Activated naive CD8-positive, alpha-beta T cell (primary cell): ENCODE measurements at regions not wholly inside any gene's neighbourhood (a gene's known extent, or its start where the extent isn't known, plus 50 kb on each side); places are given as distances from the start of the nearest gene placed in this dataset.
"Not testable (repeated sequence)": the region's sequence is repeated elsewhere in the genome, so short reads cannot be mapped to it uniquely, and the experiment has no call there.

Experiments
- H3K27ac Mint-ChIP-seq: one replicate; pipeline ENCODE4 v1.8.0; 2021; ENCODE audit warnings: mixed read lengths
- H3K27me3 Mint-ChIP-seq: one replicate; pipeline ENCODE4 v1.8.0; 2021; ENCODE audit warnings: mixed read lengths
- H3K36me3 Mint-ChIP-seq: one replicate; pipeline ENCODE4 v1.8.0; 2021; ENCODE audit warnings: mixed read lengths
- H3K4me1 Mint-ChIP-seq: one replicate; pipeline ENCODE4 v1.8.0; 2021; ENCODE audit warnings: low read depth, mixed read lengths
- H3K4me3 Mint-ChIP-seq: one replicate; pipeline ENCODE4 v1.8.0; 2021; ENCODE audit warnings: mild to moderate bottlenecking, mixed read lengths
- H3K9me3 Mint-ChIP-seq: one replicate; pipeline ENCODE4 v1.8.0; 2021; ENCODE audit warnings: low read depth, mixed read lengths

- Mint-ChIP-seq H3K36me3 (no peaks in the 10 kb centered on the region), H3K9me3 (peaks cover 3% of the 10 kb centered on the region), H3K4me3 (no peak overlapping the region), H3K27ac (no peak overlapping the region), H3K27me3 (peaks cover 21% of the 10 kb centered on the region), H3K4me1 (peaks cover 4% of the 10 kb centered on the region)
Measured at GRCh38 chr17:79560527-79560926, 50.3 kb downstream of the RBFOX3 start.

GRCh38 chr17:79559111-79559887, 51.6 kb downstream of the RBFOX3 start:
- Mint-ChIP-seq H3K27me3 (peaks cover 22% of the 10 kb centered on the region), H3K36me3 (no peaks in the 10 kb centered on the region), H3K27ac (no peak overlapping the region), H3K9me3 (peaks cover 4% of the 10 kb centered on the region), H3K4me1 (peaks cover 4% of the 10 kb centered on the region), H3K4me3 (no peak overlapping the region)

GRCh38 chr17:79558091-79558900, 52.6 kb downstream of the RBFOX3 start:
- Mint-ChIP-seq H3K36me3 (no peaks in the 10 kb centered on the region), H3K27ac (no peak overlapping the region), H3K4me3 (no peak overlapping the region), H3K4me1 (peaks cover 4% of the 10 kb centered on the region), H3K27me3 (peaks cover 22% of the 10 kb centered on the region), H3K9me3 (peaks cover 4% of the 10 kb centered on the region)

- Mint-ChIP-seq H3K4me1 (peaks cover 4% of the 10 kb centered on the region), H3K9me3 (peaks cover 4% of the 10 kb centered on the region), H3K36me3 (no peaks in the 10 kb centered on the region), H3K27ac (no peak overlapping the region), H3K27me3 (peaks cover 22% of the 10 kb centered on the region), H3K4me3 (no peak overlapping the region)
Measured at GRCh38 chr17:79557276-79558090, 53.4 kb downstream of the RBFOX3 start.

- Mint-ChIP-seq H3K9me3 (peaks cover 4% of the 10 kb centered on the region), H3K27me3 (peaks cover 22% of the 10 kb centered on the region), H3K4me1 (peaks cover 4% of the 10 kb centered on the region), H3K4me3 (no peak overlapping the region), H3K36me3 (no peaks in the 10 kb centered on the region), H3K27ac (no peak overlapping the region)
Measured at GRCh38 chr17:79556271-79556670, 54.6 kb downstream of the RBFOX3 start.

- peaks cover 4% of the 10 kb centered on the region for H3K4me1 Mint-ChIP-seq
- peaks cover 22% of the 10 kb centered on the region for H3K27me3 Mint-ChIP-seq
- H3K4me3 Mint-ChIP-seq, result no peak overlapping the region
Measured at GRCh38 chr17:79555543-79555942, 55.3 kb downstream of the RBFOX3 start.

GRCh38 chr17:79554346-79554745, 56.5 kb downstream of the RBFOX3 start:
- not testable (repeated sequence) for H3K4me1 Mint-ChIP-seq, H3K4me3 Mint-ChIP-seq, H3K36me3 Mint-ChIP-seq, H3K9me3 Mint-ChIP-seq, H3K27ac Mint-ChIP-seq
- H3K27me3 Mint-ChIP-seq, result peaks cover 20% of the 10 kb centered on the region

More at GRCh38 chr17:79555543-79555942, 55.3 kb downstream of the RBFOX3 start:
- Mint-ChIP-seq H3K36me3 (no peaks in the 10 kb centered on the region), H3K9me3 (peaks cover 4% of the 10 kb centered on the region), H3K27ac (no peak overlapping the region)

- H3K36me3 Mint-ChIP-seq, result no peaks in the 10 kb centered on the region
- H3K4me3 Mint-ChIP-seq, result no peak overlapping the region
- H3K9me3 Mint-ChIP-seq, result peaks cover 4% of the 10 kb centered on the region
- peaks cover 4% of the 10 kb centered on the region for H3K4me1 Mint-ChIP-seq
- H3K27ac Mint-ChIP-seq, result no peak overlapping the region
- peaks cover 11% of the 10 kb centered on the region for H3K27me3 Mint-ChIP-seq
Measured at GRCh38 chr17:79552824-79553223, 58.0 kb downstream of the RBFOX3 start.

GRCh38 chr17:79552405-79552804, 58.4 kb downstream of the RBFOX3 start:
- Mint-ChIP-seq H3K4me1 (peaks cover 4% of the 10 kb centered on the region), H3K36me3 (no peaks in the 10 kb centered on the region), H3K4me3 (no peak overlapping the region), H3K27me3 (peaks cover 8% of the 10 kb centered on the region), H3K9me3 (peaks cover 4% of the 10 kb centered on the region), H3K27ac (no peak overlapping the region)

GRCh38 chr17:79549141-79549915, 61.5 kb downstream of the RBFOX3 start:
- Mint-ChIP-seq H3K4me1 (no peaks in the 10 kb centered on the region), H3K27ac (no peak overlapping the region), H3K27me3 (peaks cover 7% of the 10 kb centered on the region), H3K9me3 (no peaks in the 10 kb centered on the region), H3K4me3 (no peak overlapping the region), H3K36me3 (no peaks in the 10 kb centered on the region)

GRCh38 chr17:79548116-79548515, 62.7 kb downstream of the RBFOX3 start:
- Mint-ChIP-seq H3K27me3 (peaks cover 7% of the 10 kb centered on the region), H3K9me3 (no peaks in the 10 kb centered on the region), H3K4me1 (no peaks in the 10 kb centered on the region), H3K4me3 (no peak overlapping the region), H3K27ac (no peak overlapping the region), H3K36me3 (no peaks in the 10 kb centered on the region)

GRCh38 chr17:79547586-79547985, 63.3 kb downstream of the RBFOX3 start:
- H3K4me1 Mint-ChIP-seq, result no peaks in the 10 kb centered on the region
- no peak overlapping the region for H3K4me3 Mint-ChIP-seq
- no peaks in the 10 kb centered on the region for H3K36me3 Mint-ChIP-seq
- peaks cover 7% of the 10 kb centered on the region for H3K27me3 Mint-ChIP-seq
- H3K27ac Mint-ChIP-seq, result no peak overlapping the region
- no peaks in the 10 kb centered on the region for H3K9me3 Mint-ChIP-seq

GRCh38 chr17:79547171-79547570, 63.7 kb downstream of the RBFOX3 start:
- not testable (repeated sequence) for H3K27me3 Mint-ChIP-seq, H3K36me3 Mint-ChIP-seq, H3K27ac Mint-ChIP-seq, H3K9me3 Mint-ChIP-seq, H3K4me3 Mint-ChIP-seq, H3K4me1 Mint-ChIP-seq

GRCh38 chr17:79546386-79546785, 64.5 kb downstream of the RBFOX3 start:
- H3K27ac Mint-ChIP-seq, result no peak overlapping the region
- no peaks in the 10 kb centered on the region for H3K36me3 Mint-ChIP-seq
- no peak overlapping the region for H3K4me3 Mint-ChIP-seq
- no peaks in the 10 kb centered on the region for H3K9me3 Mint-ChIP-seq
- H3K4me1 Mint-ChIP-seq, result no peaks in the 10 kb centered on the region
- H3K27me3 Mint-ChIP-seq, result peaks cover 7% of the 10 kb centered on the region
